PC-9 (cell line): ENCODE measurements at regions not wholly inside any gene's neighbourhood (a gene's known extent, or its start where the extent isn't known, plus 50 kb on each side); places are given as distances from the start of the nearest gene placed in this dataset.

Experiments used
- EZH2 ChIP-seq: fragments of 200-600 bp; sonication (generic); IDR thresholded peaks from 2 replicates; pipeline ENCODE4 v1.8.0; 2017; ENCODE audit warnings: antibody characterized with exemption, low read depth
- TF ChIP-seq, protein P1 (sequence below): fragments of 200-600 bp; sonication (generic); conservative IDR thresholded peaks from 2 replicates; pipeline ENCODE4 v1.6.1; 2017; ENCODE audit warnings: mixed run types, antibody characterized with exemption, mild to moderate bottlenecking, moderate library complexity

DNA sequence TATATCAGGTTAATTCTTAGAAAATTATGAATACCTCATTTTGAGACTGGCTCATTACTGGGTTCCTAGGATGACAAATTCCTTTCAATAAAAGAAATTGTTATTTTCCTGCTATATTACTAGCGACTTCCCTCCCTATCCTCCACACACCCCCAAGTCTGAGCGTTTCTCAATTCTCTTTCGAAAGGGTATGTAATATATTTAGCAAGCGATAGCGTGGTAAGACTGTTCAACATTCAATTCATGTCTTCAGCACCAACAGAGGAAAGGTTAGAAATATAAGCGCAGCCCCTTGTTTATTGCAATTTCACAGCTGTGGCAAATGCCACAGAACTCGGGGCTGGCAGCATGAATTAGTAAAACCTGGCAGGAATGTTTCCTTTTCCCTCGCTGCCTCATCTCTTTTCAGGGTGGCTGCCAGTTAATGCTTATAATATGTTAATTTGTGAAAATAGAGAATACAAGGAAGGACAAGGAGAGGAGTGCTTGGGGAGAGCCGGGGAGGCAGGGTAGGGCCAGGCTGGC lies 152.7 kb upstream of the TBCA start:
- TF ChIP-seq, protein P1, sequence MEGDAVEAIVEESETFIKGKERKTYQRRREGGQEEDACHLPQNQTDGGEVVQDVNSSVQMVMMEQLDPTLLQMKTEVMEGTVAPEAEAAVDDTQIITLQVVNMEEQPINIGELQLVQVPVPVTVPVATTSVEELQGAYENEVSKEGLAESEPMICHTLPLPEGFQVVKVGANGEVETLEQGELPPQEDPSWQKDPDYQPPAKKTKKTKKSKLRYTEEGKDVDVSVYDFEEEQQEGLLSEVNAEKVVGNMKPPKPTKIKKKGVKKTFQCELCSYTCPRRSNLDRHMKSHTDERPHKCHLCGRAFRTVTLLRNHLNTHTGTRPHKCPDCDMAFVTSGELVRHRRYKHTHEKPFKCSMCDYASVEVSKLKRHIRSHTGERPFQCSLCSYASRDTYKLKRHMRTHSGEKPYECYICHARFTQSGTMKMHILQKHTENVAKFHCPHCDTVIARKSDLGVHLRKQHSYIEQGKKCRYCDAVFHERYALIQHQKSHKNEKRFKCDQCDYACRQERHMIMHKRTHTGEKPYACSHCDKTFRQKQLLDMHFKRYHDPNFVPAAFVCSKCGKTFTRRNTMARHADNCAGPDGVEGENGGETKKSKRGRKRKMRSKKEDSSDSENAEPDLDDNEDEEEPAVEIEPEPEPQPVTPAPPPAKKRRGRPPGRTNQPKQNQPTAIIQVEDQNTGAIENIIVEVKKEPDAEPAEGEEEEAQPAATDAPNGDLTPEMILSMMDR: no peak
- TF ChIP-seq EZH2: no peak
